AG04449 (cell line): ENCODE measurements at regions not wholly inside any gene's neighbourhood (a gene's known extent, or its start where the extent isn't known, plus 50 kb on each side); places are given as distances from the start of the nearest gene placed in this dataset.

ENCODE experiments used
- CTCF ChIA-PET: fragments of 350-600 bp; formaldehyde crosslinking; extraction: SDS; loops from one replicate; lab custom pipeline; 2021; ENCODE audit warnings: antibody characterized with exemption; lab: Yijun Ruan, JAX
- POLR2A ChIA-PET: fragments of 400-600, 350-600 bp; formaldehyde crosslinking; extraction: SDS; loops from one replicate; lab custom pipeline; 2020; ENCODE audit warnings: antibody characterized with exemption, inconsistent platforms; lab: Yijun Ruan, JAX
- DNase-seq: peaks from one replicate; pipeline ENCODE4 v3.0.0-alpha.2; 2010; ENCODE audit warnings: low read depth, low spot score
- H3K4me3 ChIP-seq: 2 replicates; pipeline ENCODE4 v1.5.1; 2011; ENCODE audit warnings: low read depth, mild to moderate bottlenecking, control low read depth, low read length
- TF ChIP-seq, protein P1 (sequence below): IDR thresholded peaks from one replicate; pipeline ENCODE4 v1.5.1; 2011; ENCODE audit warnings: mild to moderate bottlenecking, moderate library complexity, low read length, control low read depth, inconsistent platforms; ENCODE audit not compliant: insufficient read depth; ENCODE audit errors: missing control alignments

DNA sequence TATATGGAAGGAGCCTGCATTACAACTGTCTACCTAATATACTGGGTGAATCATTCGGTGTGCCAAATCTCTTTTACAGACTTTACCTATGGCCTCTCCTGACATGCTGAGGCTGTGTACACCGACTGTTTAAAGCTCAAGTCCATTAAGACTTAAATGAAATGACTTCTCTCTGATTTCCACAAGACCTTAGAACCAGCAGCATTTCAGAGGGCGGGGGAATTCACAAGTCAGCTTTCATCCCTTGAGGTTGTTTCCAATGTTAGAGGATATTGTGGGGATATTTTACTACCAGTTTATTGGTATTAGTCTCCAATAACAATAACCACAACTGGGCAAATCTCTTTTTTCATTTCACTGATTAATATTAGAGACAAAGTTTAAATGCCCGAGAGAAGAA is 87.1 kb upstream of the IKZF1 start:
- POLR2A ChIA-PET: no interaction called here
- CTCF ChIA-PET: no interaction called here
- no peak overlapping the region for H3K4me3 ChIP-seq
- no peak for DNase-seq
- TF ChIP-seq, protein P1, sequence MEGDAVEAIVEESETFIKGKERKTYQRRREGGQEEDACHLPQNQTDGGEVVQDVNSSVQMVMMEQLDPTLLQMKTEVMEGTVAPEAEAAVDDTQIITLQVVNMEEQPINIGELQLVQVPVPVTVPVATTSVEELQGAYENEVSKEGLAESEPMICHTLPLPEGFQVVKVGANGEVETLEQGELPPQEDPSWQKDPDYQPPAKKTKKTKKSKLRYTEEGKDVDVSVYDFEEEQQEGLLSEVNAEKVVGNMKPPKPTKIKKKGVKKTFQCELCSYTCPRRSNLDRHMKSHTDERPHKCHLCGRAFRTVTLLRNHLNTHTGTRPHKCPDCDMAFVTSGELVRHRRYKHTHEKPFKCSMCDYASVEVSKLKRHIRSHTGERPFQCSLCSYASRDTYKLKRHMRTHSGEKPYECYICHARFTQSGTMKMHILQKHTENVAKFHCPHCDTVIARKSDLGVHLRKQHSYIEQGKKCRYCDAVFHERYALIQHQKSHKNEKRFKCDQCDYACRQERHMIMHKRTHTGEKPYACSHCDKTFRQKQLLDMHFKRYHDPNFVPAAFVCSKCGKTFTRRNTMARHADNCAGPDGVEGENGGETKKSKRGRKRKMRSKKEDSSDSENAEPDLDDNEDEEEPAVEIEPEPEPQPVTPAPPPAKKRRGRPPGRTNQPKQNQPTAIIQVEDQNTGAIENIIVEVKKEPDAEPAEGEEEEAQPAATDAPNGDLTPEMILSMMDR: no peak

DNA sequence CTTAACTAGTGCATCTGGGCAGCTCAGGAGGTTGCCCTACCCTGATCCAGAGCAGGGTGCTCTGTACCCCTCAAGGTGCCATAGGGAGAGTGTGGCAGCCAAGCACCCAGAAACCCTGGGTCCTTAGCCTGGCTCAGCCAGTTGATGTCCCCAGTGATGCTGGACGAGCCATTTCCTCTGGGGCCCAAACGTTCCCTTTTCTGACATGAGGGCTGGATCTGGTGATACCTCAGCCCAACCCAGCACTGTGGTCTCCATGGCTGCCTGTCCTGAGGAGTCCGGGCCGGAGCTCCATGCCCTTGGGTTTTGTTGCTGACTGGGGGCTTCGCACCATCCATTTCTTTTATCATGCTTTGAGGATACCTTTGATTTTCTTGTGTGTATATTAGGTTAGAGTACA is 87.9 kb upstream of the IKZF1 start:
- H3K4me3 ChIP-seq: no peak overlapping the region
- POLR2A ChIA-PET: no interaction called here
- CTCF ChIA-PET: no interaction called here
- TF ChIP-seq, protein P1: no peak
- no peak for DNase-seq

DNA sequence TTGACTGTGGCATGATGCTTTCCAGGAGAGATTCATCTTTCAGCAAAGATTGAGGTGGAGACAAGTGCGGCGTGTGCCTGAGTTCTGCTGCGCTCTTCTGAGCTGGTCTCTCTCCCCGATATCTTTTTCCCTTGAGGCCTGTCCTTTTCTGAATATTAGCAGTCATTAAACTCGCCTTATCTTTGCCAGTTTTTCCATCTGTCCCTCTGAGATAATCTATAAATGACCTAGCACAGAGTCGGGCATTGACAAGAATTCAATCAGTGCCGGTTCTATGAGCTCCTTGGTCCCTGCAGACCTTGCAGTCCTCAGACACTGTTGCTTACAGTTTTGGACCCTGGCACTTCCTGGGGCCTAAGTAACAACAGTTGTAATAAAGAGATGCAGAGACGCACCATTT is 89.7 kb upstream of the IKZF1 start:
- DNase-seq: no peak
- no peak overlapping the region for H3K4me3 ChIP-seq
- ChIA-PET CTCF (no interaction called here), POLR2A (no interaction called here)
- TF ChIP-seq, protein P1: no peak

DNA sequence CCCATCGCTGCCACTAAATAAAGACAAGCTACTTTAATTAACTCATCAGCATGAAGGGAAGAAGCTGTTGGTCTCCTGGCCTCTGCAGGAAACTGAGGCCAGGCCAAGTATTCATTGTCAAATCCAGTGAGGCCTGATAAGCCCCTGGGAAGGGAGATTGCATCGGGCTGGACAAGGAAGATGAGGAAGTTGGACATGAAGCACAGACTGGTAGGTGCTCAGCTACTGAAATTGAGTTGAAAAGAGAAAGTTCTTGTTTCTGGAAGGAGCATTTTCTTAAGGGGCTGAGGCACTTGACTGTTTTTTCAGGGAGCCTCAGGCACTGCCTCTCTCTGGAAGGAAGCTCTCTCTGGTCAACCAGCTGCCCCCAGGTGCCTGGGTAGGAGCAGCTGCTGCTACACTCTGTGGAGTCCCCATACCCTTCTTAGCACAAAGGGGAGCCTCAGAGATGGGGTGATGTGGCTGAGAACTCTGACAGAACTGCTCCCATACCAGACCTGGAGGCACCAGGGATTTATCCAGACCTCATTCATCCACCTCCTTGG is 90.3 kb upstream of the IKZF1 start:
- POLR2A ChIA-PET: no interaction called here
- TF ChIP-seq, protein P1: no peak
- no peak overlapping the region for H3K4me3 ChIP-seq
- DNase-seq: no peak
- CTCF ChIA-PET: no interaction called here

DNA sequence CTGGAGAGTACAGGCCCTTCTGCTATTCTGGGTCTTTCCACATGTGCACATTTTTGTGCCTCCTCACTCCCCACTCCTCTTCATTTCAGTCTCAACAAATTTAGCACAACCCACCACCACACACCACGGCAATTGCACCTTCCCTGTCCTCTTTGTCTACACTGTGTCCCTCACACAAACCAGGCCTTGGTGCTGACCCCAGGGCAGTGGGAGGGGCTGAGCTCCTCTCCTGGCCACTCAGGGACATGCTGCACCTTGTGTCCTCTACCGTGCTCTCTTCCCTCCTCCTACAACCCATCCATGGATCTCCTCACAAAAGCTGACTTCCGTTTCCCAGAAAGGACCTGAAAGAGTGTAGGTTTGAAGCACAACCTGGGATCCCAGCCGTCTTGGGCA is 90.9 kb upstream of the IKZF1 start:
- no peak for DNase-seq
- H3K4me3 ChIP-seq: no peak overlapping the region
- ChIA-PET CTCF (no interaction called here), POLR2A (no interaction called here)
- TF ChIP-seq, protein P1: no peak

DNA sequence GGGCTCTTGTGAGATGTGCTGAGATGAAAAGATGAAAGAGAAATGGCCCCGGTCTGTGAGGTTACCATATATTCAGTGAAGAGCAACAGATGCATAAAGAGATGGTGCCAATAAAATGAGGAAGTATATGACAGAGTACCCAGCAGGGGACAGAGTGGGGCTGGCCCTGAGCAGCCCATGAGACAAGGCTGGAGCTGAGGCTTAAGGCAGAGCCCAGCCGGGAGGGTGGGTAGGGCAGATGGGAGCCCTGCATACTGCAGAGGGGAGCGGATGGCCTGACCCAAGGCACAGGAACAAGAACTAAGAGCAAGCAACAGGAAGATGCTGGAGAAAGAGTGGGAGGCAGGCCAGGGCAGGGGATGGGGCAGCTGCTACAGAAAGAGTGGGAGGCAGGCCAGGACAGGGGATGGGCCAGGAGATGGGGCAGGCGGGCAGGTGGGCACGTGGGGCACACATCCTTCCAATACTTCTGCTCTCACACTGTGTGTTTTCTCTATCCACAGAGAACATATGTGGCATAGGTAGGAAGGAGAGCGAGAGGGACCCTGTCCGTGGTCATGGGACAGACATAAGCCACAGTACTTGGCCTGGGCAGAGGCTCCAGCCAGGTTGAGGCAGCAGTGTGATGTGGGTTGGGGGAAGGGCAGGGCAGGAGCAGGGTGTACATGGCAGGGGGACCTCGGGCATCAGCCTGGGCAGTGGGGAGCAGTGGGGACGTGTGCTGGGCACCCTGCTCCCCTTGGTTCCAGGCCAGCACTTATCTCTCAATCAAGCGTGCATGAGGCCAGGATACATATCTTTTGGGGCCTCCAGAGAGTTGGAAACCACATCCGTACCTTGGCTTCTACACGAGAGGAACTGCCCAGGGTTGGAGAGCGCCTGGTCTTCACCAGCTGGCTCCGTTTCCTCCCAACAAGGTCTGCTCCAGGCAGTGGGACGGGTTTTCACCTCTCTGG is 91.6 kb upstream of the IKZF1 start:
- DNase-seq: no peak
- POLR2A ChIA-PET: no interaction called here
- TF ChIP-seq, protein P1: no peak
- CTCF ChIA-PET: no interaction called here
- no peak overlapping the region for H3K4me3 ChIP-seq
